SW 1271 (cell line): ENCODE measurements at regions not wholly inside any gene's neighbourhood (a gene's known extent, or its start where the extent isn't known, plus 50 kb on each side); places are given as distances from the start of the nearest gene placed in this dataset.
A peak's percentile ranks its signal among the peaks of the same experiment; 100 is the strongest.

ENCODE experiments used
- DNase-seq, 2 experiments: peaks; one replicate each; lab custom pipeline; 2025; lab: John Stamatoyannopoulos, UW

DNA sequence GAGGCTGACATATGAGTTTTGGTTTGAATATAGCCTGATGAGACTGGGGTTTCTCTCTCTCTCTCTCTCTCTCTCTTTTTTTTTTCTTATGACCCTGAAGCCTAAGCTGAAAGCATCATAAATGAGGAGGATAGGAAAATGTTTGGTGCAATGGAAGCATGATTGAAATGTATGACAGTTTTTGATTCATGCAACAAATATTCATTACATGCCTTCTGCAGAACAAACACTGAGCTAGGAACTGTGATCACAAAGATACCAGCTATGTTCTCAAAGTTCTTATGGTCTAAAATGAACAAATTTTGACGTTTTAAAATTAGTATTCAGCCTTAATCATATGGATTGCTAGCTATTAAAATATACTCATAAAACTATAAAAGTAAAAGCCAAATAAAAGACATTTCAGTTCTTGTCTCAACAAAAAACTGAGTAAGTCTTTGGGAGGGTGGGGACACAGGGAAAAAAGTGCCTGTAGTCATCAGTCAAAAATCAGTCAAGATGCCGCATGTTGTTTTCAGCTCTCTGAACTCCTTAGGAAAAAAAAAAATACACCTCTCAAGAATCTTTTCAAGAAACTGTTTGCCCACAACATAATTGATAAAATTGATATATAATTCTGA lies 57.2 kb downstream of the NKX6-1 start:
- peak in 1 of 2 experiments; percentile 0 for DNase-seq

DNA sequence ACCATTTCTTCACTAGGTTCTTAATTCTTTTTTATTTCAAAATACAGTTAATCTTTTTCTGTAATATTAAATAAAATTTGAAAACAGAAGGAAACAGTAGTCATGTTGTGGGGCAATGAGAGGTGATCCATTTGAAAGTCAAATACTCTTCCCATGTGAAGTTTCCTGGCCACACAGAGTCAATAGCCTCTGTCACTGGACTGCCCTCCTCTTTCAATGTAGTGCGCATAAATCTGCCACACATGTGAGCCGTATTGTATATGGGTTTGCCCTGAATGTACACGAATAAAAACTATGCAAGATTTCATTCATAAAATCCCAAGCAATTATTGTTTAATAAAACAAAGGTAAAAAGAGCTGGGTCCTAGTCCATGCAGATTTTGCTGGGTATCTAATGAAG lies 59.1 kb downstream of the NKX6-1 start:
- DNase-seq, result no peak

DNA sequence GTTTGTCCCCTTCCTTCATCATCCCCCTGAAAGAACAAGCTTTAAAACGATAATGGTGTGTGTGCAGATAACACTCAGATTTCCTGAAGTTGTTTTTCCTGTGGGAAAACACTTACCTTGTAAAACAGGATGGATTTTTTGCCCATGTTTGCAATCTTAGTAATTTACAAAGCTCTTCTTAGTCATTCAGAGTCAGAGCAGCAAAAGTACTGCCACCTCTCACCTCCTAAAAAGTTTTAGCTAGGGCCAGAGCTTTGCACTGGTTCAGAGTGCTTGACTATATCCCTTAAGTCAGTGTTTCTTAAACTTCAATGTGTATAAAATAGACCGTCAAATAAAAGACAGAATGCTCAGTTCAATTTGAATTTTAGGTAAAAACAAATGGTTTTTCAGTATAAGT lies 62.3 kb downstream of the NKX6-1 start:
- no peak for DNase-seq

DNA sequence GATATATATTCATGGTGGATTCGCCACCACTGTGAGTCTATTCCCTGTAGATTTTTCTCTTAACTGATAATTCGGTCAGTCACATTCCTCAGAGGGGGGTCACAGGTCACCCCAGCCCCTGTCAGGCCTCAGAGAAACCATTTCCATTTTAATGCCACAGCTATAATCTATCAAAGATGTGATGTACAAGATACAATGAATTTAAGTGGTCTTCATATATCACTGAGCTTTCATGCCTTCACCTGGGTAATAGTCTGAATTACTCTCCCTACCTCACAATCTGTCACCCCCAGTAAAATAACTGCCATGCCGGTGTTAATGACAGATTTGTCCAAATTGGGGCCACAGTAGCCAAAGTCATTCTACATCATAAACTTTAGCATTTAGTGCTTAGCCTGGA lies 64.7 kb downstream of the NKX6-1 start:
- no peak for DNase-seq

DNA sequence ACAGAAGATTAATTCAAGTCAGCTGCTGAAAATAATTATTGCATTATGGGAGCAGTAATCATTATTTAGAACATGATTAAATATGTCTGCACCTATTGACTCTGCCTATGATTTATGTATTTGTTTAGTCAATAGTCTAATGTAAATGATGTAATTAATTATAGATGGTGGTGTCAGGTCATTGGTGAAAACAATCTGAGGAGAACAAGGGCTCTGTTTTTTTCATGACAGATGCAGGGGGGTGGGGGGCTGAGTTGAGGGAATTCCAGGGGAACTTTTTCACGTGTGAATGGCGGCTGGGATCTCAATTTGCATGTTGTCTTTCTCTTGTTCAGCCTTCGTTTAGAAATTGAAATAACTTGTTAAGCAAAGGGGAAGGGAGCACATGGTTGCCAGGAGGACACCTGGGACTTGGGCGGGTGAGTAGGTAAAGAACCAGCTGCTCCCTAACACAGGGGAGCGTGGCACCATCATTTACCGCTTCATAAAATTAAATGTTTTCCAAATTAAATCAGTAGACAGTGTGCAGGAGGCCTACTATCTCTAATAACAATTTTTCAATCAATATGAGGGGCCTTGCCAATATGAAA lies 65.4 kb downstream of the NKX6-1 start:
- no peak for DNase-seq

DNA sequence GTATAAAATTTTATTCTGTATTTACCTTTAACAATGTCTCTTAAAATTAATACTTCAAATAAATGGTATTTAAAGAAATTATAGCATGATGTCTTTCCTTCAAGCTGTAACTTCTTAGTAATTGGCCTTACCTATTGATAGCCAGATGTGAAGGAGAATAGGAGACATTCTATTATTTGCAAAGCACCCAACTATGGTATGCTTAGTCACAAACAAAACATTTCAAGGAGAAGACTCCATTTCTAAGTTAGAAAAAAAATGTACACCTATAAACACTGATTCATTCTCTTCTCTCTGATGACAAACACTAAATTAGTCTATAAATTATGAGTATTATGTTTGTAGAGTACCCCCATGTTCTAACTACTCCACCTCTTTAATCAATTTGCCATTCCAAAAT lies 66.4 kb downstream of the NKX6-1 start:
- DNase-seq, result no peak

DNA sequence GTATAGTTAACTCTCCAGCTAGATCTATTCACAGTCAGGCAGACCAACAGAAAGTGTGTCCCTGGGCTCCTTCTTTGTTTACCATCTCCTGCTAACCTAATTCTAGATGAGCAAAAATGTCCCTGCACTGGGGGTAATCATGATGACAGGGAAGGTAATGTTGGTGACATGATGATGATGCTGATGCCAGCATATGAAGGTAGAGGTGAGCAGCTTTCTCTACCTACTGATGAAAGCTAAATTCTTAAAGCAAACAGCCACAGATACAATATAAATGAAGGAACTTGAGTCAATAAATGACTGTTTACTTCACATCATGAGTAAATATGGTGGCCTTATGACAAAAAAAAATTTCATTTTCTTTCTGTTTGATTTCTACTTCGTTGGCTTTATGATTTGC lies 78.5 kb downstream of the NKX6-1 start:
- DNase-seq, result no peak

DNA sequence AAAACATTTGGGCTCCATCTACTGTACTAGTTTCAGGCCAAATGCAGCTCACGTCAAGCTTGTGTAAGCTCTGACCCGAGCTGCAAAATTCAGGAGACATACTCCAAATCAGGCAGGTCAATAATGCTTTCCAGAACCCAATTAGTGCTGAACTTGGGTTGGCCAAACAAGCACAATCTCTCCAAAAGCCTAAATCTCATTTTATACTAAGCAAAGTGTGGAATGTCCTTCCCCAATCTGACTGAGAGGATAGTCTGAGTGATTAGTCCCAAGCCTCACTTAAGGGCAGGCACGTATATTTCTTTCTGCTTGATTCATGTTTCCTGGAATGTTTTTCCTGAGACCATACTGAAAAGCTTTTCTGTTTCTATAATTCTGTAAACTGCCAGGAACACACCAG lies 79.9 kb downstream of the NKX6-1 start:
- DNase-seq, result no peak

DNA sequence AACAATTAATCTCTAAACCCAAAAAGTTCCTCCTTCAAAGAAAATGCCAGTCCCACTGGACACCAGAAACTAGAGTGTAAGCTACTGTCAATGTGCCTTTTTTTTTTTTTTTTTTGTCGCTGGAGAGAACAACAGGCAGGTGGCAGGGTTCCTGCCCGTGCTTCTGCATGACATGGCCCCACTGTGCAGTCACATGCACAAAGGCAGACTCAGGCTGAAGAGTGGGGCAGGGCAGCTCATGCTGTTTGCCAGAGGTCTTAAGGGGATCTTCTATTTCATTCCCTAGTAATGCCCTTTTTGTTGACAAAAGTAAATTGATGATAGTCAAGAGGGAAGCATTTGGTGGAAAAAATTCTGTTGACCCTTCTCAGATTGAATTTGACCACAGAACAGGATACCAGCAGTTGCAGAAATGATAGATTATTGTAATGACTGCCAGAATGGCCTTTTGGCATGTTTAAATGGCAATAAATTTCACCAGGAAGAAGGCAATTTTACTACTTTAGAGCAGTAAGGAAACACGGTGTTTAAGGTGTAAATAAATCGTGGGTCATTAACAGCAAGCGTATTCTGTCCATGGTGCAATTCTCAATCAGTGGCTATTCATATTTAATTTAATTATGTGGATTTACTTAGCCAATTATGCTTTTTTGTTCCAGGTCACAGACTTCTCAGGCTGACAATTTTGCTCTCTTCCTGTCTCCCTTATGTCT lies 80.9 kb downstream of the NKX6-1 start:
- no peak for DNase-seq

DNA sequence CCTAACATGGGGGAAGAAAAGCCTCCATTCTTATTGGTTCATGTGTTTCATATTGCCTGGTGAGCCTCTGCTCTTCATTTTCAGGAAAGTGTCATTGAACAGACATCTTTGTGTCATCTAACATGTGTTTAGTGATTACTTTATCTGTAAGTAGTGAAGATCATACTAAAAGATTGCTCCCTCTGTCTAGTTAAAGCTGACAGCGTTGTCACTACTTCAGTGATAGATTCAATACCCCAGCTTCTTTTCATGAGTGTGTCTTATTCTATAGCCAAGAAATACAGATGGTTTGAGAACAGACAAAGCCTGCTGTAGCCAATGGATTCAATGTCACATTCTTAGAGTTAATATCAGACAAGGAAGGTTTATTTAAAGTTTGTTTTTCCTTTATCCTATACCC lies 85.1 kb downstream of the NKX6-1 start:
- no peak for DNase-seq

DNA sequence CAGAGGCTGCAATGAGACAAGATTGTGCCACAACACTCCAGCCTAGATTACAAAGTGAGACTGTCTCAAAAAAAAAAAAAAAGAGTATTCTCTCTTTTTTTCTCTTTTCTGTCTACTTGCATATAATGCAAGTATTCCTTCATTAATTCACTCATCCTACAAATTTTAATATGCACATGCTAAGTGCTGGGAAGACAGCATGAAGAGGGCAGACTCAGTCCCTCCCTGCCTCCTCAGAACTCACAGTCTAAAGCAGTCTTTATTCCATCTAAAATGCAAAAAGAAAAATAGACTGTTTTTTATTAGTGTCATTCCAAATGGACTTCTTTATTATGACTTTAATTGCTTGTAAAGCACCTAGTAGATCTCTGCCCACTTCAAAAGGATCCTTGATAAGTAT lies 85.6 kb downstream of the NKX6-1 start:
- no peak for DNase-seq

DNA sequence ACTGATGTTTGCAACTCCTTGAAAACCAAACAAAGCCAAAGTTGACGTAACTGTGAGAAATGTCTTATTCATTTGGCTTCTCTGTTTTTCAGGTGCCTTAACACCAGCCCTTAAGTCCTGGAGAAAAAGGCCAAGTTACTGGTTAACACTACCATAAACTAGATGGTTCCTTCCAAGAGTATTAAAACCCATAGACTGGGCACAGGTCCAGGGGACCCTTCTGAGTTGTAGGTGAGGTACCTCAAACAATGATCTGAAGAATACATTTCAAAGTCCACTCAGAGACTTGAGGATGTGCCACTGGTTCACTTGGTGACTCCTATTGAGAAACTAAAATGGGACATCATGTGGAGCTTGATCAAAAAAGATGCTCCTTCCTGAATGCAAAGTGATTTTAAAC lies 87.0 kb downstream of the NKX6-1 start:
- DNase-seq, result no peak

DNA sequence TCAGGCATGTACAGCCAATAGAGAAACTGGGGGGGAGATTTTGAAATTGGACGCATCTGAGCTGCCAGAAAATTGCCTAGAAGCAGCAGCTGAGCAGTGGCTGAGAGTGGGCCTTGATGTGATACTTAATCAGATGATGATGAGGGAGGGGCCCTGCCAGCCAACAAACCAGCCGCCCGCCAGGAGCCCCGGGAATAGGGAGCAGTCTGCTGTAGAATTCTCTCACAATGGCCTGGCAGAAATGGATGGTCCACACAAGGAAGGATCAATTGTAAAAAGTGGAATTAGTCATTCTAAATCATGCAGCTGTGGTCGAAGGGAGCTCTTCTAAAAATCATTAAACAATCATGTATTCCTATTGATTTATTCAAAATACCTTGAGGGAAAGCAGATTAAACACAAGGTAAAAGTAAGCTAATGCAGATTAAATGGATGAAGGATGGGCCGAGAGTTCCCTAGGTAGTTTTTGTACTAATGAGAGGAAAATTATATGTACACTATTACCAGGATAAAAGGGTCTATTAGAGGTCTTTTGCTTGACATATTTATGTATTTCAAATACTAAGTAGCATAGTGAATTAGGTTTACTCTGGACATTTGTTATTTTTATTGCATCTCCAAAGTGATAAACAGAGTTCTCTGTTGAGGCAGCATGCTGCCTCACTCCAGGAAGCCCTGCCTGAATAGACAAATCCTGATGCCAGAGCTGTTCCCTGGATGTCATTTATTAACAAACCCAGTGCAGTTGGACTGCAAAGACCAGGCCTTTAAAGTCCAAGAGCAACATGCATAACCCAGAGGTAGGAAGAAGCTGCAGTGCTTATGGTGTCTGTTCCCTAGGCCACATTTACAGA lies 91.3 kb downstream of the NKX6-1 start:
- no peak for DNase-seq

DNA sequence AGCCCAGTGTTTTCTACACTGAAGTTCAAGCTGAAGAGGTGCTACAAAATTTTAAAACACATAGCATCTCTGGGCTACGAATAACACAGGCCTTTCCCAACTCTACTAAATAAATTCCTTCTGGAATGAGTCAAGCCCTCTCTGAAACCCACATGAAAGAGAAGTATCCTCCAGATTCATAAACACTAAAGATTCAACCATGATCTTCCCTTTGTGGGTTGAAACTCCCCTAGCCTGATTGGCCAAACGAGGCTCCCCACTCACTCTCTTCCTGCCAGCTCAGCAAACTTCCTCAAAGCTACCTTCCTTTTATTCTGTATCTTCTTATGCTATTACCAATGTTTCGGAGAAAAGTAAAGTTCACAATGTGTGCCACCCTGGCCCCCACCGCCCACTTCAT lies 95.4 kb downstream of the NKX6-1 start:
- DNase-seq, result no peak

DNA sequence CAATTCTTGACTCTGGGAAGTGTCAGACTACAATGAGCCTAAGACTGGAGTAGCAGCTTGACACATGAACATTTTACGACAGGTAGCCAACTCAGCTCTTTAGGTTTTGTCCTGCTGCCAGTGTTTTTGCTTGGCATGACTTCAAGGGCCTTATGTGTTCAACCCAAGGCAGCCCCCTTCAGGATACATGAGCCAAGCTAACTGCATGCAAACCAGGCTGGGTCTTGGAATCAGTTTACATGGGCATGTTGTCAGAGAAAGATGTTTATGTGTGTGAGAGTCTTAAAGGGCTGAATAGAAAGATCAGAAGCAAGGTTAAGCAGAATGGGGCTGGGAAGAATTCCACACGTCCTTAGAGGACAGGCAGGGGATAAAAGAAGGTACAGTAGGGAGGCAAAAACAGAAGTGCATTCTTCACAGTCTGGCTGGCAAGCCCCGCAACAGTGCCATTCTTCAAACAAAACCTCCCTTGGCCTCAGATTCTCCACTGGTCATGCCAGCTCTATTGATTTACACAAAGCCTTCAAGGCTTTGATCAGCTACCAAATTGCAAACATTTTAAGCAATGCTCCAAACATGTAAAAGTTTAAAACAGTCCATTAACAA lies 97.3 kb downstream of the NKX6-1 start:
- no peak for DNase-seq

DNA sequence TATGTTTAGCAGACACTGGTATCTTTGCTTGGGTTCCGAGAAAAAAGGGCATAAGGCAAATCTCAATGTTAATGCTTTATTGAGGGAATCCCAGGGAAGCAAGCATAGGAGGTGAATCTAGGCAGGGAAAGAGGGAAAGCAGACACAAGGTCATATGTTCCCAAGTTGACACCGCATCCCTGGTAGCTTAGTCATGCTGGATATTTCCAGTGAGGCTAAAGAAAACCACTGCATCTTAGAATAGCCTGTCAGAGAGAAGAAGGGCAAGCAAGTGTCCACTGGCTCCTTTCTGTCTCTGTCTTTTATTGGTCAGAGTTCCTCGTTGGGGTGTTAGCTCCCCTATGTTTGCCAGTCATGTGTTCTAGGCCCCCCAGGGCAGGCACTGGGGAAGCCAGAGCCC lies 104.7 kb downstream of the NKX6-1 start:
- DNase-seq, result no peak

DNA sequence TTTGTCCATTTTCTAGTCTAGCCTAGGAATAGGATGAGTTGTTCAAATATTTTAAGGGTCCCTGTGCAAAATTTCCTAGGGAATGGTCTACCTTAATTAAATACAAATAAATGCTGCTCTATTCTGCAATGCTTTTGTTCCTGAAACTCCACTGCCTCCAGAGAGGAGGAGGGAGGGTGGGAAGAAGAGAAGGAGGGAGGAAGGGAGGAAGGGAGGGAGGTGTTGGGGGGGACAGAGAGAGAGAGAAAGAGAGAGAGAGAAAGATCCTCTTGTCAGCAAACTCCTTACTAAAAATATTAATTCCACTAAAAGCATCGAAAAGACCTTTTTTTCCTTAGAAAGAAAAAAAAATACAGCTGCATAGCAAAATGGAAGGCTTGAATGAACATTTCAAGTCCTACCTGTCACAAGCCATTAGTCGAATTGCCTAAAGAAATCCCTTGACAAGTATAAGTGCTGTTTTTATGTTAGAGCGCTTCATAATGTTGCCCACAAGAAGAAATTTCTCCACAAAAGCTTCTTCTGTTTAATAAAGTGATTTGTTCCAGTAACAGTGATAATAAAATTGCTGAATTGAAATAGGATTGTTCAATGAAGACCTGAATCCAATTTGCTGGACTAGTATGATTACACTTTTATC lies 106.0 kb downstream of the NKX6-1 start:
- no peak for DNase-seq

DNA sequence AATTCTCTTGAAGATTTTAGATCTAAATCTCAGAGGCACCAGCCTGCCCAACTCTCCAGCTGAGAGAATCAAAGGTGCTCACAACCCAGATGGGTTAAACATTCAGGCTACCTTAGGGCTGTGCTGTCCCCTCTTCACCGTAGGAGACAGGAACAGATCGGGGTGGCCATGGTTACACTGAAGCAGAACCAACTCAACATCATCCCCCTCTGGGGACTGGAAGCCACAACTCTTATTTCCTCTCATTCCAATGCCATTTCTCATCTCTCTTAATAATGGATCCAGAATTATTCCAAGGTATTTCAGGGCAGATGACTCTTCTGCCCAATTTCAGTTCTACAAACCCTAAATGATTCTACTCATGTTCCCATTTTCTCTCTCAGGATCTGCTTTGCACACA lies 109.7 kb downstream of the NKX6-1 start:
- no peak for DNase-seq

DNA sequence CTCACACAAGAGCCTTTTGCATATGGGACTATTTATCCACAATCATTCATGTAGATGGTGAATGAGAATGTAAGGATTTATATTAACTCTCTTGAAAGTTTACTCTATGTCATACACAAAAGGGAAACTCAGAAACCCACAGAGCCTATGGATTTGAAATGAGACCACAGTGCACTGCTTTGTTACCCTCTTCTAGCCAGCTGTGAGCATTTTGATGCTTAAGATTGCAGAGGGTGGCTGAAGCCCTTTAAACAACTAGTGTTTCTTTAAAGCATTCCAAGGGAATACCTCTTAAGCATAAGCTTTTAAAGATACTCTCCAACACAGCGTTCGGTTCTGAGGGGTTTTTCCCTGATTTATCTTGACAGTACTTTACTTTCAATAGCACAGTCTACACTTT lies 113.9 kb downstream of the NKX6-1 start:
- no peak for DNase-seq

DNA sequence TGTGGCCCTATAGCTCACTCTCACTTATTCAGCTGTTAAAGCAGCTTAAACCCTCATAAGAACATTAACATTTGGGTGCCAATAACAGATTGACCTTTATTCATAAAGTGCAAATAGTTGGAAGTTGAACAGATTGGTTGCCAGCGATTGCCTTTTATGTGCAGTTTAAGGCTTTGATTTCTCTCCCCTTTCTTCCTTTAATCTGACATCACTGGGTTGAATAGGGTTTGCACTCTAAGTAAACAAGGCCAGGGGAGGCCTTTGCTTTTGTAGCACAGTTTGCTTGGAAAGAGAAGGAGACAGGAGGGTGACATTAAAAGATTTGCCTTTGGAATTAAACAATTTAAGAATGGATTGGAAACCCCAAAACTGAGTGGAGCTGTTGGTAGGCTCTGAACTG lies 114.3 kb downstream of the NKX6-1 start:
- no peak for DNase-seq

DNA sequence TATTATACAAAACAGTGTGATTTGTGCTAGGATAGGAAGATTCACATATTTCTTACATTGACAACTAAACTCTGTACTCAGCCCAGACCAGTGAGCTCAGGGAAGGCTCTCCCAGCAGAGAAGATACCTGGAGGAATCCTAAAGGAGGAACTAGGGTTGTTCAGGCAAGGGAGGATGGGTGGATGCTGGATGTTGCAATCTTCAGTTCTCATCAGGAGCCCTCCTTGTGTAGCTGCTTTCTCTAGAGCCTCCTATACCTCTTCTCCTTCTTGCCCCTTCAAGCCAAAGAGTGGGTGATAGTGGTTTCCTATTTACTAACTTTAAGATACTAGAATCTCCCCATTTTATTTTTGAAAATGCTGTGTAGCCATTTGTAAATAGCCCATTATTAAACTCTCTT lies 117.3 kb downstream of the NKX6-1 start:
- no peak for DNase-seq
